Stimulated activated CD8-positive, alpha-beta memory T cell treated with anti-CD3 and anti-CD28 coated beads, Interleukin-4, amount 100 ng/mL, for 48 hours (primary cell): ENCODE measurements at regions not wholly inside any gene's neighbourhood (a gene's known extent, or its start where the extent isn't known, plus 50 kb on each side); places are given as distances from the start of the nearest gene placed in this dataset.

Source experiments
- DNase-seq: peaks from one replicate; pipeline ENCODE4 v3.0.0-alpha.2; 2020

DNA sequence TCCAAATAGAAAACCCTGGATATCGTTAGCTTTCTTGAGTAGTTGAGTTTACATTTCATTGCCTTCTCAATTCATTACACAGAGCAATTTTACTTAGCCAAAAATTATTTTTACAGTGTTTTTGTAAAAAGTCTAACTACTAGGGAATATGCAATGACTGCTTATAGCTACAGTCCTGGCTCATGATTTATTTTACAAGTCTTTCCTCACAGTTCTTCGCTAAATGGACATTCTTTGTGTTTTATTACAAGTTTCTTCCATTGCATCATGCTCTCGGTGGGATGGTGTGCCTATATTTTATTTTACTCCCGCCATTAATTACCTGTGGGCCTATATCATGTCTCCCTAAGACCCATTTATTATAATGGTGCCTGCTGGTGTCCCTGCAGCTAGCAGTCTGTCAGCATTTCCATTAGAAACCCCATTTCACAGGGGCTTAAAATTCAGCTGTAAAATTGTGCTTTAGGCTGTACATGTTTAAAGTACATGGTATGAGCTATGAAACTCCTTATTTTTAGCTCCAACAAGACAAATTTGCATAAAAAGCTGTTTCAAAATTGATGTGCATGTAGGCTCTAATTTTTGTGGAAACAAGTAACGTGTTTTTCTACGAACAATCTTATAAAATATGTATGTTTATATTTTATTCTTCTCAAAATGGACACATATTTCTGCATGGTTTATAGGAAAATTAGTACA lies 227.4 kb downstream of the SLC7A11 start:
- no peak for DNase-seq

- no peak for DNase-seq
Measured at GRCh38 chr4:138013625-138014024, 228.5 kb downstream of the SLC7A11 start.

DNA sequence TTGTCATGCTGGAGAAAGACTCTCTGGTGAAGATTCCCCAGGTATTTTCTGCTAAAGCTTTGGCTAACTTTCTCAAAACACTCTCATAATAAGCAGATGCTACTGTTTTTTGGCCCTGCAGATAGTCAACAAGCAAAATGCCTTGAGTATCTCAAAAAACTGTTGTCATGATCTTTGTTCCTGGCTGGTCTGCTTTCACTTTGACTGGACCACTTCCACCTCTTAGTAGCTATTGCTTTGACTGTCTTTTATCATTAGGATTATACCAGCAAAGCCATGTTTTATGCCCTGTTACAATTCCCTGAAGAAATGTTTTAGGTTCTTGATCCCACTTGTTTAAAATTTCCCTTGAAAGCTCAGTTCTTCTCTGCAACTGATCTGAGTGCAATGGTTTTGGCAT lies 231.5 kb downstream of the SLC7A11 start:
- DNase-seq = no peak

DNA sequence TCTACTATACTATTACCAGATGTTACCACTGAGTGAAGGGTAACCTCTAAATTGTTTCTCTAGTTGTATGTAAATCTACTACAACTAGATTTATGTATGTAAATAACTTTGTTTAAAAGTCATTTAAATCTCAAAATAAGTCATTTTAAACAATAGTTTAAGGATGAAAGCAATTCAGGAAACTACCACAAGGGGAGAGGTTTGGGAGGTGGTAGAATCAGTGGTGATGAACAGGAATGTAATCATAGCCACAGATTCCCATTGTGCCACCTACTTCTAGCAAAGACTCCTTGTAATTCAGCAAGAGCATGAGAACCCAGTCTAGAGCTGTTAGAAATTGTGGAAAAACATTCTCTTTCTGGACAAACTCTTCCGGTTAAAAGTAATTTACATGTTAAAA lies 234.6 kb downstream of the SLC7A11 start:
- no peak for DNase-seq

DNA sequence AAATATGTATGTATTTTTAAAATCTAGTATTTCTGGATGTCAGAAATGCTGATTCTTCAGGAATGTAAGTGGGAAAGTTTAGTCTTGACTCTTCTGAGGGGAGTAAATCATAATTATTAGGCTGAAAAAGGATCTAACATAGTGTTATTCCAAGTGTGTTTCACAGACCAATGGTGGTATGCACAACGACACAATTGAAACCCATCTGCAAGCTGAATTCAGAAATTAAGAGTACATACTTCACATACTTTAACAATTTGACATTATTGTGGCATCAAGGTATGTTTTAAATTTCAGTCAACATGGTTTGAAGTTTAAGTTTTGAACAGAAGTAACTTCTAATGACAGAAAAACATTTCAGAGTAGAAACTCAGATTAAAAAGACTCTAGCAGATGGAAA lies 236.7 kb downstream of the SLC7A11 start:
- DNase-seq = no peak

- DNase-seq = no peak
Measured at GRCh38 chr4:138003248-138003647, 238.9 kb downstream of the SLC7A11 start.

GRCh38 chr4:137998666-137999429 lies 243.3 kb downstream of the SLC7A11 start:
- no peak for DNase-seq

DNA sequence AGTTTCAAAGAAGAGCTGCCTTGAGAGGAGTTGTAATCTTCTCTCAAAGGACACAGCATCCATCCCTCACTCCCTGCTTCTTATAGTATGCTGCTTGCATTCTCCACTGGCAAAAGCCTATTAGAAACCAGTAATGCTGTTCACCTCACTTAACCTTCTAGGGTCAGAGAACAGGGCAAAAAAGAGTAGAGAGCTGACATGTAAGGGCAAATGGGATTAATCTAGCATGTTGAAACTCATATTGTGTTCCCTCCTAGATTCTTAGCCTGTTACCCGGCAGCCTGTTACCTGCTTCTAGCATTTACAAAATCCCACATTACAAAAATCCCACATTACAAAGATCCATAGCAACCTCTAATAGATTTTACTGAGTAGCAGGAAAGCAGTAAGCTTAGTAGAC lies 244.7 kb downstream of the SLC7A11 start:
- no peak for DNase-seq

GRCh38 chr4:137994853-137995252 lies 247.3 kb downstream of the SLC7A11 start:
- DNase-seq = no peak

DNA sequence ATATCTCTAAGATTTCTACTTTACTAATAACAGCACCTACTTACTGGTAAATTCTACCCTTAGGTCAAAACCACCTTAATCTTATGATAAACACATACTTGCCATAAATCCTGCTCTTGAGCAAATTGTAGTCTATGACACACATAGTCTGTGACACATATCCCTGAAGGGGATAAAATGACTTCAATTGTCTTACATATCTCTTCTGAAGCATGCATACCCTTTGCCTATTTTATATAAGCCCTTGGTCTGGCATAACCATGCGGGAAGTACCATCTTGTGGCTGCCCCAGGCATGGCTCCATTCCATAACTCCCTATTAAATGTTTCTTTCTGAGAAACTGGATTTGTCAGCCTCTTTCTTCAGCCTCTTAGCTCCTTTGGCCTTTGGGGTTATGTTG lies 248.9 kb downstream of the SLC7A11 start:
- no peak for DNase-seq

DNA sequence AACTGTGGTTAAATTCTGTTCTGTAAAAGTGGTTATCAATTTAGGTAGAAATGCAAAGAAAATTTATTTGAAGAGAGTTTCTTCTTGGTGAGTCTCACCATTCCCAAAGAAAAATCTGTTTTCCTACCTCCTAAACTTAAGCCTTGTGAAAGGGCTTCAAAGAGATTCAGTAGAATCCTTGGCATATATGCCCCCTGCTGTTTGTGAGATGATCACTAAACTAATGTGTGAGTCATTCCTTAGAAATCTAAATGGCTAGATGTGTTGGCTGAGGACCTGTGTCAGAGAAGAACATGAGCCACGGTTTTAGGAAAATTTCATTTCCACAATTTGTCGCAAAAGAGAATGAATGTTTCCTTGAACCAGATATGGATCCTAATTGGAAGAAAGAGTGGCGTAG lies 260.9 kb downstream of the SLC7A11 start:
- no peak for DNase-seq

DNA sequence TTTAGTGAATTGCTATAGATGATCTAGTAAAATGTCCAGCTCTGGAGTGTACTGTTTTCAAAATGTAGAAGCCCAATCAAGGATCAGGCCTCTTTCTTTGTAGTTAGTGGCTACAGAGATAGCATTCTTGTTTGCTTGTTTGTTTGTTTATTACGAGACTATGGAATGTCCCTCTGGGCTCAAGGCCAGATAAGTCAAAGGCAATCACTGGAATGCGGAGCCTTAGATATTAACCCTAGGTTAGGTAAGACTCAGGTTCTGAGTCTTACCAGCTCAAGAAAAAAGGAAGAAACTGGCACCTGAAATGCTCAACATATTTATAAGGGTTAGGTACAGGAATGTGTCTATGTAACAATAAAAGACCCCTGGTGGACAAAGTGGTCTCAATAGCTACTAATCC lies 261.5 kb downstream of the SLC7A11 start:
- DNase-seq = no peak

- no peak for DNase-seq
Measured at GRCh38 chr4:137979938-137980337, 262.2 kb downstream of the SLC7A11 start.

- DNase-seq = no peak
Measured at GRCh38 chr4:137968956-137969678, 273.0 kb downstream of the SLC7A11 start.

DNA sequence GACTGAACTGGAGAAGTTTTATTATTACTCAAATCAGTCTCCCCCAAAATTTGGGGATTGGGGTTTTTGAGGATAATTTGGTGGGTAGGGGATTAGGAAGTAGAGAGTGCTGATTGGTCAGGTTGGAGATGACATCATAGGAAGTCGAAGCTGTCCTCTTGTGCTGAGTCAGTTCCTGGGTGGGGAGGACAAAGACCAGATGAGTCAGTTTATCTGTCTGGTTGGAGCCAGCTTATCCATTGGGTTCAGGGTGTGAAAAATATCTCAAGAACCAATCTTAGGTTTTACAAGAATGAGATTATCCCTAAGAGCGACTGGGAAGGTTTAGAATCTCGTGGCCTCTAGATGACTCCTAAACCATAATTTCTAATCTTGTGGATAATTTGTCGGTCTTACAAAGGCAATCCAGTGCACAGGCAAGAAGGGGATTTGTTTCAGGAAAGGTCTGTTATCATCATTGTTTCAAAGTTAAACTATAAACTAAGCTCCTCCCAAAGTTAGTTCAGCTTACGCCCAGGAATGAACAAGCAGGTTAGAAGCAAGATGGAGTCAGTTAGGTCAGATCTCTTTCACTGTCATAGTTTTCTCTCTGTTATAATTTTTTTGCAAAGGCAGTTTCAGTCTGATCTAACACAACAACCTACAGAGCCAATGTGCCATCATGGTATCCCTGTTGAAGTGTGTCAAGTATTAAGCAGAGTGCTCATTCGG lies 274.5 kb downstream of the SLC7A11 start:
- no peak for DNase-seq

- no peak for DNase-seq
Measured at GRCh38 chr4:137966504-137966903, 275.6 kb downstream of the SLC7A11 start.

DNA sequence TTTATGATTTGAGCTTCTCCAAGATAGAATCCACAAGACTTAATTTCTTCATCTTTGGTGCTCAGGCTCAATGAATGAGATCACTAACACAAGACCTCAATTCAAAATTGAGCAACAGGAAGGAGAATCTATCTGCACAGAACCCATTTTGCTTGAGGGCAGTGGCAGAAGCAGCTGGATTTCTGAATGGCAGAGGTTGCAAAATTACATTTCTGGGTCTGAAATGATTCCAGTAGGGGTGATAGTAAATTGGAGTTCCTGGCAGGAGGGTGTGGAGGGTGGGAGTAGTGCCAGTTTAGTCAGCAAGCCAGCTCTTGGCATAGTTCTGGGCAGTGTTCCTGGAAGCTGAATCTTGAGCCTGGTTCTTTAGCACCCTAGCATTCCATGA lies 281.1 kb downstream of the SLC7A11 start:
- DNase-seq = no peak

GRCh38 chr4:137960371-137961050 lies 281.6 kb downstream of the SLC7A11 start:
- no peak for DNase-seq

GRCh38 chr4:137957806-137958205 lies 284.3 kb downstream of the SLC7A11 start:
- DNase-seq = no peak

DNA sequence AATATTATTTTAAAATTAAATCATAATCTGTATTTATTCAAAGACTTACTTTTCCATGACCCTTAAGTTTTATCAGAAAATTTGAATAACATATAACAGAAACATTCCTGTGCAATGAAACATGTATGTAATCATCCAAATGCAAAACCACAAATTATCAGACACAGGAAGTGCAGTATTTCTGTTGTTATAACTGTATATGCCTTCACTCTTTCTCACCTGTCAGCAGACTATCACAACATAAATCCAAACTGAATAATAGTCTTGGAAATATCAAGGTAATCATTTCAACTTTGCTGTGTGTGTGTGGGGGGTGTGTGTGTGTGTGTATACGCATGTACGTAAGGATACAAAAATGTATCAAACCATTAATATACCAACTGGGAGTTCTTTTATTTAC lies 285.9 kb downstream of the SLC7A11 start:
- no peak for DNase-seq

DNA sequence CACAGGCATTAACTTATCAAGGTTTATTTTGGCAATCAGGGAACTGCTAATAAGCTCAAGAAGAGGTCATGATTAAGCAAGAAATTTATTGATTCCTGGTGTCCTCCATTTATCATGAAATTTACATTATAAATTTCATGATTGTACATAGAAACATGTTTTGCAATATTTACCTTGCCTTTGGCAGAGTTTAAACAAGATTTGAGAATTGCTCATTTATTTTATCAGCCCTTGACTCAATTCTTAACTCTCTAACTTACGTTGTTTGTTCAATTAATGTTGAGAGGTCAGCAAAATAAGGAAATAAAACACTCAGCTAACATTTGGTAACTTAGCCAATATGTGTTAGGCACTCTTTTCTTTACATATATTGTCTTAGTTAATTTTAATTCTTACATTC lies 286.6 kb downstream of the SLC7A11 start:
- DNase-seq = no peak

GRCh38 chr4:137952116-137952515 lies 290.0 kb downstream of the SLC7A11 start:
- no peak for DNase-seq

GRCh38 chr4:137950286-137950685 lies 291.9 kb downstream of the SLC7A11 start:
- DNase-seq = no peak
